Hindlimb muscle (tissue), 1 donor: ENCODE measurements at regions not wholly inside any gene's neighbourhood (a gene's known extent, or its start where the extent isn't known, plus 50 kb on each side); places are given as distances from the start of the nearest gene placed in this dataset.
"Not testable (repeated sequence)": the region's sequence is repeated elsewhere in the genome, so short reads cannot be mapped to it uniquely, and the experiment has no call there.

ENCODE experiments used
- DNase-seq: peaks from one replicate; pipeline ENCODE4 v3.0.0-alpha.2; 2013

GRCh38 chr2:175872721-175873120 is 129.3 kb downstream of the LNPK start:
- no peak for DNase-seq

GRCh38 chr2:175872005-175872348 is 130.1 kb downstream of the LNPK start:
- no peak for DNase-seq

- DNase-seq = peak; percentile 32
These were observed 130.6 kb downstream of the LNPK start for GRCh38 chr2:175871331-175872004.

GRCh38 chr2:175865716-175866115 is 136.4 kb downstream of the LNPK start:
- no peak for DNase-seq

- DNase-seq = no peak
These were observed 137.8 kb downstream of the LNPK start for GRCh38 chr2:175864137-175864850.

- DNase-seq = no peak
These were observed 140.1 kb downstream of the LNPK start for GRCh38 chr2:175861958-175862357.

- peak; percentile 37 for DNase-seq
These were observed 146.1 kb downstream of the LNPK start for GRCh38 chr2:175855794-175856453.

GRCh38 chr2:175855236-175855635 is 146.8 kb downstream of the LNPK start:
- DNase-seq = no peak

GRCh38 chr2:175854665-175855064 is 147.4 kb downstream of the LNPK start:
- peak; percentile 54 for DNase-seq

- no peak for DNase-seq
These were observed 147.9 kb downstream of the LNPK start for GRCh38 chr2:175854129-175854528.

GRCh38 chr2:175853616-175853890 is 148.5 kb downstream of the LNPK start:
- no peak for DNase-seq

- no peak for DNase-seq
These were observed 149.0 kb downstream of the LNPK start for GRCh38 chr2:175852879-175853615.

- no peak for DNase-seq
These were observed 154.9 kb downstream of the LNPK start for GRCh38 chr2:175847128-175847527.

GRCh38 chr2:175844169-175844568 is 157.9 kb downstream of the LNPK start:
- DNase-seq = no peak

GRCh38 chr2:175843625-175844024 is 158.4 kb downstream of the LNPK start:
- no peak for DNase-seq

- DNase-seq = no peak
These were observed 159.1 kb downstream of the LNPK start for GRCh38 chr2:175842996-175843395.

GRCh38 chr2:175840765-175841164 is 161.3 kb downstream of the LNPK start:
- DNase-seq = not testable (repeated sequence)

- DNase-seq = no peak
These were observed 161.8 kb downstream of the LNPK start for GRCh38 chr2:175840256-175840655.

GRCh38 chr2:175838979-175839378 is 163.1 kb downstream of the LNPK start:
- no peak for DNase-seq

GRCh38 chr2:175837046-175837445 is 165.0 kb downstream of the LNPK start:
- DNase-seq = no peak

GRCh38 chr2:175836361-175836760 is 165.7 kb downstream of the LNPK start:
- no peak for DNase-seq

GRCh38 chr2:175834477-175834876 is 167.6 kb downstream of the LNPK start:
- DNase-seq = no peak

GRCh38 chr2:175832866-175833265 is 169.2 kb downstream of the LNPK start:
- no peak for DNase-seq
